ENCODE measurements at regions not wholly inside any gene's neighbourhood (a gene's known extent, or its start where the extent isn't known, plus 50 kb on each side); places are given as distances from the start of the nearest gene placed in this dataset.

GRCh38 chr1:65486613-65487012, 66.1 kb downstream of the LEPR start:
- no peak for DNase-seq (ENCODE audit: low spot score)

GRCh38 chr1:65489481-65489880, 69.0 kb downstream of the LEPR start:
- no peak for DNase-seq (ENCODE audit: low spot score)

GRCh38 chr1:65490231-65491009, 70.0 kb downstream of the LEPR start:
- no peak for DNase-seq (ENCODE audit: low spot score)

- DNase-seq (ENCODE audit: low spot score): no peak
Observed at GRCh38 chr1:65491472-65491871, 71.0 kb downstream of the LEPR start.

GRCh38 chr1:65493802-65494201, 73.3 kb downstream of the LEPR start:
- no peak for DNase-seq (ENCODE audit: low spot score)

- DNase-seq (ENCODE audit: low spot score): no peak
Observed at GRCh38 chr1:65494671-65495070, 74.2 kb downstream of the LEPR start.

- no peak for DNase-seq (ENCODE audit: low spot score)
Observed at GRCh38 chr1:65495137-65495536, 74.7 kb downstream of the LEPR start.

DNA sequence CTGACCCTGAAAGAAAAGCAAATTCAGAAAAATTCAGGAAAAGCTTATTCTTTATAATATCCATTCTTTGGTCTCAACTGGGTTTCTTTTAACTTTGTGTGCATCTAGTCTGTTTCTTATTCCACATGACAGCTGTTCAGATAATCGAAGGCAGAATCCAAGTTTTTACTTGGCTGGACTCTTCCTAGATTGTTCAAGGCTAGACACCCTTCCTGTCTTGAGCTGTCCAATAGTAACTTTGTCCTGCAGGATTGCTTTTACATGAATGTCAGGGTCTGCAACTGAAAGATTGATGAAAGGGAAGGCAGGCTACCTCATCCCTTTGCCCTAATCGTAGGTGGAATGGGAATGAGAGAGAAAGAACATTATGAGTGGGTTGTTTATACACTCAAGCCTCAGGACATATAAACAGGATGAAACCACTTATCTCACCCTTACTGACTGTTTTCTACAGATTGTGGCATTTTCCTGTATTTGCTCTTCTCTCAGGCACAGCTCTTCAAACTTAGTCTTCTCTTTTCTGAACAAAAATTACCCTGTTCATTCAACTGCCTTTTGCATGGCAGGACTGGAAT, 76.9 kb downstream of the LEPR start:
- no peak for DNase-seq (ENCODE audit: low spot score)

DNA sequence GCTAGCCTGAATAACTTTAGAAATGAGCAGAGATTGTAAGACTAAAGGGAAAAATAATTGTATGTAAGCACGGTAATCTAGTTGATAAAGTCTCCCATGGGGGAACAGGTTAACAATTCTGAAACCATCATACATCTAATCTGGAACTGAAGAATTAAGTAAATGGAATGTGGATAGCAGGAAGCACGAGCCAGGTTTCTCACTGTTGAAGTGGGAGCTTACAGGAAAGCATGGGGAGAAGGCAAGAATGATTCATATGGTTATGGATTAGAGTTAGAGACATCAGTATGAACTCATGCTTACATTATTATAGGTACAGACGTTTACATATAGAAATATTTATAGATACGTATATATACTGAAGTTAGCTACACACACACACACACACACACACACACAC, 83.0 kb downstream of the LEPR start:
- no peak for DNase-seq (ENCODE audit: low spot score)

- DNase-seq (ENCODE audit: low spot score): no peak
Observed at GRCh38 chr1:65504263-65504662, 83.8 kb downstream of the LEPR start.

DNA sequence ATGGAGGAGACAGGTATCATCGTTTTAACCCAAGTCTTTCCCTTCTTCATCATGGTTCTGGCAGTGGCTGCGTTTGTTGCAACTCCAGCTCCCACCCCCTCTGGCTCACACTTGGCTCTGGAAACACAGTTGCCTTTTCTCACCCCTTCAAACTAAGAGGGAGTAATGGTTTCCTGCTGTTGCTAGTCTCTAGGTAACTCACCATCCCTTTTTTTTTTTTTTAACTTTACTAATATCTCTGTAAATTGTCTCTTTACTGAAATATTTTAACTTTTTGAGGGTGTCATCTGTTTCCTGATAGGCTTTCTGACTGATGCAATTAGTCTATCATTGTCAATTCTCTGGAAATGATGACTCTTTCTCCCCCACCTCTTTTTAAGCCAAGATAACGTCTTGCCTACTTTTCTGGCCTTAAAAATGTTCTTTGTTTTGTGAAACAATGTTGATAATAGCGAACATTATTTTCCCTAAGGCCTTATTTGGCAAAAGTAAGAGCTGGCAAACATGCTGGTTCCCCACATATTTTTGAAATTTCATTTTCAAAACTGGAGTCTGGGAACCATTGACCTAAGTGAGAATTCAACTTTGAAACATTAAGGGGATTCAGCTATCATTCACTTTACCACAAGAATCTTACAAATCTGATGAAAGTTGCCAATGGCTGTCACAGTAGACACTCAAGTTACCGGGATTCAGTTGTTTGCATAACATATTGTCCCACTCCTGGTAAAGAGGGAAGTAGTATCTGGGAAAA, 85.3 kb downstream of the LEPR start:
- DNase-seq (ENCODE audit: low spot score): no peak

DNA sequence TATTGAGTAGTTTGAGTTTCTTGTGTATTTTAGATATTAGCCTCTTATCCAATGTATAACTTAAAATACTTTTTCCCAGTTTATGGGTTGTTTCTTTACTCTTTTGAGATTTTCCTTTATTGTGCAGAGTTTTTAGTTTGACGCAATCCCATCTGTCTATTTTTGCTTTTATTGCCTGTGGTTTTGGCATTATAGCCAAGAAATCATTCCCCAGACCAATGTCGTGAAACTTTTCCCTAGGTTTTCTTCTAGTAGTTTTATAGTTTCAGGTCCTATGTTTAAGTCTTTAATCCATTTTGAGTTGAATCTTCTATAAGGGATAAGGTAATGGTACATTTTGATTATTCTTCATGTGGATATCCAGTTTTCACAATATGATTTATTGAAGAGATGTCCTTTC, 87.6 kb downstream of the LEPR start:
- DNase-seq (ENCODE audit: low spot score): no peak

DNA sequence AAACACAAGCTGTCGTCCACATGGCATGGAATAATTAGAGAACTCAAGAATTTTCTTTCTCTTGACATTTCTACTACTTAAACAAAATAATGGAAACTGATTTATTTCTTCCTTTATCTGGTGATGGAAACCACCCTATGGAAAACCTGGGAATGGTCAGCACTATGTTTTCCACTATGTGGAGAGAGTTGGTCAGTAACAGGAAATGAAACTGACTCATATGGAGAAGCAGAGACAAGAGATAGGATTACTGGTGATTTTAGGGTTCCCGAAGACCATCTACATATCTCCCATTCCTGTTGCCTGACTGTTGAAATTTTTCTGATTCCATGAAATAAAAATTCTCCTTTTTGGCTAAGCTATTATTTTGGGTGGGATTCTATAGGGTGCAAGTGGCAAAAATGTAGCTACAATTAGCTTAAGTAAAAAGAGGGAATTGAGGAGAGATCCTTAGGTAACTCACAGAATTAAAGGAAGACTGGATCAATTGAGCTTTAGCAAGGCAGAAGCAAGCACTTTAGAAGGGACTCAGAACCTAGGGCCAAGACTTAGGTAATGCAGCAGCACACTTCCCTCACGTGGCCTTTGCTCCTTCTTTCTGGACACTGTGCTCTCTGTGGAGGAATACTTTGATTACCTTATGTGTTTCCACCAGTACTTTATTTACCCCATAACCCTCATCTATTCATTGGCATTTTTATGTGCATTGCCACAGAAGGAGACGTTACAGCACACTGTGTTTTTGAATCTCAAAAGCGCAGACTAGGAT, 89.6 kb downstream of the LEPR start:
- no peak for DNase-seq (ENCODE audit: low spot score)

GRCh38 chr1:65510961-65511360, 90.5 kb downstream of the LEPR start:
- DNase-seq (ENCODE audit: low spot score): no peak

GRCh38 chr1:65512383-65512782, 91.9 kb downstream of the LEPR start:
- DNase-seq (ENCODE audit: low spot score): no peak

GRCh38 chr1:65512967-65513780, 92.7 kb downstream of the LEPR start:
- no peak for DNase-seq (ENCODE audit: low spot score)

GRCh38 chr1:65514041-65514440, 93.6 kb downstream of the LEPR start:
- DNase-seq (ENCODE audit: low spot score): no peak

GRCh38 chr1:65524931-65525265, 104.4 kb downstream of the LEPR start:
- DNase-seq (ENCODE audit: low spot score): no peak

DNA sequence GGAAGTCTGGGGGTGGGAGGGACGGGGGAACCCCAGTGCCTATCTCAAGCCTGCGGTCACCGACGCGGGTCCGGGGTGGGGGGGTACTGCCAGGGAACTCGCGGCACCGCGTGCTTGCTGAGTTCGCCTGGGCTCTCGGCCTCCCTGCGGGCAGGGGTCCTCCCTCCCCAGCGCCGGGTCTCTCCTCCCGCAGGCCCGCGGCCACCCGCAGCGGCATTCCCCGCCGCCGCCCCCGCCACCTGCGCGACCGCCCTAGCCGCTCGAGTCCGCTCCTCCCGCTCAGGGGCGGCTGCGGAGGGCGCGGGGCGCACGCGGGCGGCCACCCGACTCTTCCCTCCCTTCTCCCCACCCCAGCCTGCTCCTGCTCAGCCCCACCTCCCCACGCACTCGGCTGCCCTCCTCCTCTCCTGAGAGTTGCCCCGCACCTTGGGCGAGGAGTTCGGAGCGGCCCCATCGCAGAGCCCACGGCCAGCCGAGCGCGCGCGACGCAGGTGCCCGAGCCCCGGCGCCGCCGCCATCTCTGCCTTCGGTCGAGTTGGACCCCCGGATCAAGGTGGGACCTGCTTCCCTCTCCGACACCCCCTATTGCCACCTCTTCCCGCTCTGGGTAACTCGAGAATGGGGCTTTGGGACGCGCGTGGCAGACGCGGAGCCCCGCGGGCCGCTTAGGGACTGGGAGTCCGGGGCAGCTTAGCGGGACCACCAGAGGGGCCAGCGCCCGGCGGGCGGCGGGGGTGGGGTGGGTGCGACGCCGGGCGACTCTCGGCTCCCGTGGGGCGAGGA, 105.0 kb downstream of the LEPR start:
- no peak for DNase-seq (ENCODE audit: low spot score)

DNA sequence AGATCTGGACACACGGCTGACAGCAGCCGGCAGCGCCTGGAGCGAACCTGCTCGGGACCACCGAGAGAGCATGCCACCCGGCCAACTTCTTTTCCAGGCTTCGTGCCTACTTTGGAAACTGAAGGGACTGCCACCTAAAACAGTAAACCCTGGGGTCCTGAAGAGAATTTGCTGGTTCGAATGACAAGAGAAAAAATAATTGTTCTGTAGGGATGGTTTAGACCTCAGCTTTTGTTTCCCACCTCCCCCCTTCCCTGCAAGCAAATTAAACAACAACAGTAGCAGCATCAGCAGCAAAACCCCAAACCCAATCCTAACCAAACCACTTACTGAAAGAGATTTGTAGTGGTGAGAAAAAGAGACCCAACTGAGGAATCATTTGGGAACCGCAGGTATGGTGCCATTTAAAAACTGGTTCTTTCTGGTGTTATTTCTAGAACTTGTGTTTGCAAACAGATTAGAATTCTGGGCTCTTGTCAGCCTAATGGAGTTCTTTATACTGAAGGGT, 105.6 kb downstream of the LEPR start:
- no peak for DNase-seq (ENCODE audit: low spot score)

- DNase-seq (ENCODE audit: low spot score): no peak
Observed at GRCh38 chr1:65527190-65527589, 106.7 kb downstream of the LEPR start.
